GM12892 (cell line): ENCODE measurements at regions not wholly inside any gene's neighbourhood (a gene's known extent, or its start where the extent isn't known, plus 50 kb on each side); places are given as distances from the start of the nearest gene placed in this dataset.

Experiments
- POLR2A ChIP-seq: IDR thresholded peaks from 2 replicates; pipeline ENCODE4 v1.6.1; 2011; ENCODE audit warnings: low read depth, low read length, control low read depth
- POLR2AphosphoS5 ChIP-seq: IDR thresholded peaks from 2 replicates; pipeline ENCODE4 v1.6.1; 2011; ENCODE audit warnings: low read depth, low read length, control low read depth
- TAF1 ChIP-seq: IDR thresholded peaks from 2 replicates; pipeline ENCODE4 v1.6.1; 2011; ENCODE audit warnings: low read depth, mild to moderate bottlenecking, control low read depth, low read length, borderline replicate concordance

DNA sequence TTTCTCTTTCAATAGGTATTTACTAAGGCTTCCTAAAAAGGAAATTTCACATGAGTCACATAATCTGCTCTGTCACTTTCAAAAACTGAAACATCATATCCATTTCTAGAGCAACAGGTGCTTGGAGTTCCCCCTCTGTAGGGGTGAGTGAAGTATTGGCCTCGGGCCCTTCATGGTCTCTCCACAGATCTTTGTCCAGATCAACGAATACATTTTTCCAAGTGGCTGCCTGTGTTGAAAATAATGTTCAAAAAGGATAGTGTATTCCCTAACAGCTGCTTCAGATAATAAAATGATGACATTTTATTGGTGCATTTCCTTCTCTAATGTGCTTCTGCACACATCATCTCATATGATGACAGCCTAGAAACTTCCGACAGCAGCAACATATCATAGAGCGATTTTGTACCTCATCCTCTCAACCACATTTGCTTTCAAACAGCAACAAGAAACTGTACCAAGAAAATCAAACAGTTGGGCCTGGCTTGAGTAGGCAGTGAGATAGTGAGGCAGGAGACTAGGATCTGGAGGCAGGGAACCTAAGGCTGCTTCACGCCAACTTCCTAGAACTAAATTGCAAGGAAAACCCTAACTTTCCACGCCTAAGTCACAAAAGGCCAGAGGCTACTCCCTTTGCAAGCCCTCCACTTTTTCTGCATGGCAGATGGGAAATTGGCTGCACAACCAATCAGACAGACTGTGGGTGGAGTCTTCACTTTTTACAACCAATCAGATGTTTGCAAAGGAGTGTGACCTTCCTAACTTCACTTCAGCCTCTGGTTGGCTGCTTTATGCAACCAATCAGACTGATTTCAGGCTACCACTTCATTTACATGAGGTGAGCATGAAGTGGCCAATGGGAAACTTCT lies 340.2 kb downstream of the LRRC3B start:
- no peak for TF ChIP-seq POLR2A
- no peak for TF ChIP-seq POLR2AphosphoS5
- no peak for TF ChIP-seq TAF1
